ENCODE measurements at regions not wholly inside any gene's neighbourhood (a gene's known extent, or its start where the extent isn't known, plus 50 kb on each side); places are given as distances from the start of the nearest gene placed in this dataset.
"Not testable (repeated sequence)": the region's sequence is repeated elsewhere in the genome, so short reads cannot be mapped to it uniquely, and the experiment has no call there.

DNA sequence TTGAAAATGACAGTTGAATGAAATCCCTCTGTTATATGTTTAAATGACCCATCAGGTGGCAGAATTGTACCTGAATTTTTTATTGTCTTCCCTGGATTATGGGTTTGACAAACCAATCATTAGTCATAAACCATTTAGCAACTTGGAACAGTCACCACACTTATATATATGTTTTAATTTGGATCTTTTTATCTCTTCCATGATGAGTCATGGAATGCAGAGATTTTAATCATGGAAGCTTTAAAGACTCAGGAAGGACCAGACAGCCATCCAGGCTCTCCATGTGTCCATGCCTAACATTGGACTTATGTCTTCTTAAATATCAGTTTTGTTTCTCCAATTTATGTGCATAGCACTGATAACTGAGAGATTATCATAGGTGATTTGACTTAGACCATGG lies 188.3 kb upstream of the ZSWIM2 start:
- DNase-seq (ENCODE audit: low read depth) = no peak
- no peak overlapping the region for H3K4me3 ChIP-seq (replicated peaks; ENCODE audit: low read depth, low read length)
- TF ChIP-seq CTCF (IDR thresholded peaks at IDR 0.05; ENCODE audit: low read length, missing control alignments) = no peak

DNA sequence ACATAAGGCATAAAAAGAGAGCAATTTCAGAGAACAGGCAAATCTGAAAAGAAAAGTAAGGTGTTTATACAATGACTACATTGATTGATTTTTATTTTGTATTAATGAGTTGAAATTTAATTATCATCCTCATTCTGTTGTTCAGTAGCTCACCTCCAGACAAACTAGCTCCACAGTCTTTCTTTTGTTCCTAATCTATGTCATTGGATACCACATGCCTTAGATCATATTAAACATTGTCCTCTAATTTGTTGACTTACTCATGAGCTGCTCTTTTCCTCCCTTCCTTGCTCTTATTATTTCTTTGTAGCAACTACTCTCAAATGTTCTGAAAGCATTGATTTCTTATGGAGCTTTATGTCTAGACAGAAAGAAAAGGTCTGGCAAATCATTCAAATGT lies 185.5 kb upstream of the ZSWIM2 start:
- TF ChIP-seq CTCF (IDR thresholded peaks at IDR 0.05; ENCODE audit: low read length, missing control alignments) = no peak
- H3K4me3 ChIP-seq (replicated peaks; ENCODE audit: low read depth, low read length) = no peak overlapping the region
- no peak for DNase-seq (ENCODE audit: low read depth)

- no peak overlapping the region for H3K4me3 ChIP-seq (replicated peaks; ENCODE audit: low read depth, low read length)
- TF ChIP-seq CTCF (IDR thresholded peaks at IDR 0.05; ENCODE audit: low read length, missing control alignments) = no peak
- no peak for DNase-seq (ENCODE audit: low read depth)
Observed at GRCh38 chr2:187024739-187025138, 175.8 kb upstream of the ZSWIM2 start.

- DNase-seq (ENCODE audit: low read depth); H3K4me3 ChIP-seq (replicated peaks; ENCODE audit: low read depth, low read length): not testable (repeated sequence)
Observed at GRCh38 chr2:187023996-187024395, 175.0 kb upstream of the ZSWIM2 start.

DNA sequence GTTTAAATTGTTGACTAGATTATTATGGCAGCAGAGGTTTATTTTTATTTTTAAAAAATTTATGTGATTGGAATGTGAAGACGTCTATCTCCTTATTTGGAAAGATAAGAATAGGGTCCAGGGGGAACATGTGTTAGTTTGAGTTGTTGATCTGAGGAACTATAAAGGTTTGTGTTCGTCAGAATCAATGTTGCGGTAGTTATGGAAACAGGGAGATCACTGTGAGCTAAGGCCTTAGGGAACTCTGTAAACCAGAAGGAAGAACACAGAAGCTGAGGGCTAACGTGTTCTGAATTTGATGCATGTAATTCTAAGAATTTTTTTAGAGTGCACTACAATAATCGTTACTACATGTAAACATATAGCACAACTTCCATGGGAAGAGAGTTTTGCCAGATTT lies 168.5 kb upstream of the ZSWIM2 start:
- TF ChIP-seq CTCF (IDR thresholded peaks at IDR 0.05; ENCODE audit: low read length, missing control alignments) = no peak
- DNase-seq (ENCODE audit: low read depth) = no peak
- no peak overlapping the region for H3K4me3 ChIP-seq (replicated peaks; ENCODE audit: low read depth, low read length)

GRCh38 chr2:187013058-187013457 lies 164.1 kb upstream of the ZSWIM2 start:
- DNase-seq (ENCODE audit: low read depth) = no peak
- no peak for TF ChIP-seq CTCF (IDR thresholded peaks at IDR 0.05; ENCODE audit: low read length, missing control alignments)
- no peak overlapping the region for H3K4me3 ChIP-seq (replicated peaks; ENCODE audit: low read depth, low read length)

DNA sequence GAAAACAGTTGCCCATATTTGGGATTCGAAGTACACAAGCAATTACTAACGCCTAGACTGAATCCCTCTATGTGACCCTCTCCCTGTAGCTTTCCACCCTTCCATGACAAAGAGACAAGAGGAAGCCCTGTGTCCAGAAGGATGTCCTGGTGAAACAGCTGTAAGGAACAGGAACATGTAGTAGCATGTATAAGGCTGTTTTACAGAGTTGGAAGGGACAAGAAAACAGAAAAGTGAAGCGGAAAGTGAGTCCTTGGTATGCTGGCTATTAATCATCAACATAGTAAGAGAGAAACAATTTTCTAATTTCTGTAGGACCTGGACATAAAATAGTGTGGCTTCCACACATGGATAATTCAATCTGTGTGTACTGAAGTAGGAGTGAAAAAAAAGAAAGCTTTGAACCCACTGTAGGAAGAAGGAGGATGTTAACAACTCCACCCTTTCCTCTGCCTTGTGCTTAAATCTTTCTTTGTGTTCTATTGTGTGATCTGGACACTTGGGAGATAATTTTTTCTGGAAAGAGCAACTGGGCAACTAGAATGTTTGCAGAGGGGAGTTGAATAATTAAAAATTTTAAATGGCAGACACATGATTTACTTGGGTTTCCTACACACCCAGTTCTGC lies 162.3 kb upstream of the ZSWIM2 start:
- H3K4me3 ChIP-seq (replicated peaks; ENCODE audit: low read depth, low read length) = no peak overlapping the region
- DNase-seq (ENCODE audit: low read depth) = no peak
- TF ChIP-seq CTCF (IDR thresholded peaks at IDR 0.05; ENCODE audit: low read length, missing control alignments) = no peak

Measured in fibroblast of pulmonary artery (primary cell).